Panc1 (cell line): ENCODE measurements at regions not wholly inside any gene's neighbourhood (a gene's known extent, or its start where the extent isn't known, plus 50 kb on each side); places are given as distances from the start of the nearest gene placed in this dataset.

Experiments
- ATAC-seq: fragments of 200-7000 bp; cut with Tn5 transposase; 2 replicates; pipeline ENCODE4 v1.9.1; 2020; ENCODE audit warnings: mild to moderate bottlenecking, moderate library complexity
- BruUV-seq: library from RNA; stranded (reverse); fragments of 400-500 nt; replicated peaks from 2 replicates; lab custom pipeline; 2021; lab: Mats Ljungman, UMichigan
- CTCF ChIA-PET: fragments of 300-600 bp; sonication (Branson Sonifier 250); formaldehyde crosslinking; loops from one replicate; lab custom pipeline; 2022; ENCODE audit warnings: antibody characterized with exemption; lab: Charles Lee
- POLR2A ChIA-PET: fragments of 300-600 bp; sonication (Branson Sonifier 250); formaldehyde crosslinking; loops from one replicate; lab custom pipeline; 2022; ENCODE audit warnings: antibody characterized with exemption; lab: Charles Lee
- DNase-seq: peaks from one replicate; pipeline ENCODE4 v3.0.0-alpha.2; 2010; ENCODE audit warnings: low read depth, low spot score
- H3K27ac ChIP-seq: 2 replicates; pipeline ENCODE4 v1.5.1; 2011; ENCODE audit warnings: mild to moderate bottlenecking, low read length, inconsistent platforms
- H3K27me3 ChIP-seq: fragments of 200-500 bp; sonication (Bioruptor generic); 2 replicates; pipeline ENCODE4 v1.6.0; 2014; ENCODE audit warnings: low read length, inconsistent platforms; ENCODE audit not compliant: control insufficient read depth, insufficient read depth
- H3K36me3 ChIP-seq: fragments of 200-500 bp; sonication (Bioruptor generic); 2 replicates; pipeline ENCODE4 v1.5.1; 2014; ENCODE audit warnings: inconsistent platforms, mild to moderate bottlenecking, low read length, moderate library complexity; ENCODE audit not compliant: control insufficient read depth, insufficient read depth
- H3K4me1 ChIP-seq: 2 replicates; pipeline ENCODE4 v1.5.1; 2011; ENCODE audit warnings: inconsistent platforms, mild to moderate bottlenecking, low read length, moderate library complexity; ENCODE audit not compliant: control insufficient read depth, insufficient read depth
- H3K4me3 ChIP-seq, 2 experiments: 2 replicates each; pipeline ENCODE4 v1.5.1; 2011 to 2012; ENCODE audit warnings: low read depth in 2 of 2, low read length in 2 of 2, mild to moderate bottlenecking in 2 of 2, inconsistent platforms in 1 of 2, moderate library complexity in 1 of 2
- H3K9me3 ChIP-seq: fragments of 200-500 bp; sonication (Bioruptor generic); 2 replicates; pipeline ENCODE4 v1.5.1; 2014; ENCODE audit warnings: low read depth, mild to moderate bottlenecking, inconsistent platforms, low read length, moderate library complexity; ENCODE audit not compliant: control insufficient read depth, insufficient read depth
- POLR2AphosphoS5 ChIP-seq: IDR thresholded peaks from 2 replicates; pipeline ENCODE4 v1.6.1; 2012; ENCODE audit warnings: mild to moderate bottlenecking, low read depth, low read length, moderate library complexity
- SIN3A ChIP-seq: IDR thresholded peaks from 2 replicates; pipeline ENCODE4 v1.6.1; 2012; ENCODE audit warnings: low read depth, mild to moderate bottlenecking, low read length, moderate library complexity, borderline replicate concordance; ENCODE audit not compliant: insufficient read depth
- TCF7L2 ChIP-seq: IDR thresholded peaks from 2 replicates; pipeline ENCODE4 v1.6.1; 2011; ENCODE audit warnings: mild to moderate bottlenecking, low read depth, low read length, inconsistent platforms
- in situ Hi-C: cut with HindIII; loops from 2 replicates; pipeline ENCODE4 v1.10.0; 2016; ENCODE audit warnings: low sequenced_read_pairs, low pct_unique_long_range_greater_than_20kb
- intact Hi-C: fragments of 100-400 bp; cut with micrococcal nuclease; formaldehyde crosslinking; loops from one replicate; pipeline ENCODE4 v1.10.0; 2022; ENCODE audit not compliant: unreplicated experiment
- TF ChIP-seq, protein P1 (sequence below): fragments of 450-650 bp; IDR thresholded peaks from 2 replicates; pipeline ENCODE4 v1.5.1; 2017; ENCODE audit warnings: mild to moderate bottlenecking
- TF ChIP-seq, protein P2 (sequence below), 2 experiments: IDR thresholded peaks; 2 replicates each; pipeline ENCODE4 v1.6.1; 2011 to 2012; ENCODE audit warnings: low read depth in 2 of 2, control low read depth in 1 of 2, low read length in 1 of 2, mild to moderate bottlenecking in 1 of 2, moderate library complexity in 1 of 2; ENCODE audit not compliant: insufficient read depth in 1 of 2

DNA sequence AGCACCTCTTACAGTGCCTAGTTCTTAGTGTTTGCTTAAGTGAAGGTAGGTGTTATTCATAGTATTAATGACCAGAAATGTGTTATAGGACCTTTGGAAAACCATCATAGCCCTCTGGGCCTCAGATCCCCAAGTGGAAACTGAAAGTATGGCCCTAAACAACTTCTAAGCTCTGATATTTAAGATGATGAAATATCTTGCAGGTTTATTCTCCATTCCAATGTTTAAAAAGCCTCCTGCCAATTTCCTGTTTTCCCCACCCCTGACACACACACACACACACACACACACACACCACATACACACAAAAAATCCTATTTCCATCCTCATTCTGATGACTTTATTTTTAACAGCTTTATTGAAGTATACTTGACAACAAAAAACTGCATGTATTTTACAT, 108.2 kb downstream of the DIRAS3 start:
- H3K4me3 ChIP-seq = no peak overlapping the region
- no peaks in the 10 kb centered on the region for H3K4me1 ChIP-seq
- no peaks in the 10 kb centered on the region for H3K36me3 ChIP-seq
- DNase-seq = no peak
- in situ Hi-C loops = no loop called here
- no peak for ATAC-seq
- no peak overlapping the region for H3K27ac ChIP-seq
- no TSS peak for BruUV-seq
- TF ChIP-seq, protein P1, sequence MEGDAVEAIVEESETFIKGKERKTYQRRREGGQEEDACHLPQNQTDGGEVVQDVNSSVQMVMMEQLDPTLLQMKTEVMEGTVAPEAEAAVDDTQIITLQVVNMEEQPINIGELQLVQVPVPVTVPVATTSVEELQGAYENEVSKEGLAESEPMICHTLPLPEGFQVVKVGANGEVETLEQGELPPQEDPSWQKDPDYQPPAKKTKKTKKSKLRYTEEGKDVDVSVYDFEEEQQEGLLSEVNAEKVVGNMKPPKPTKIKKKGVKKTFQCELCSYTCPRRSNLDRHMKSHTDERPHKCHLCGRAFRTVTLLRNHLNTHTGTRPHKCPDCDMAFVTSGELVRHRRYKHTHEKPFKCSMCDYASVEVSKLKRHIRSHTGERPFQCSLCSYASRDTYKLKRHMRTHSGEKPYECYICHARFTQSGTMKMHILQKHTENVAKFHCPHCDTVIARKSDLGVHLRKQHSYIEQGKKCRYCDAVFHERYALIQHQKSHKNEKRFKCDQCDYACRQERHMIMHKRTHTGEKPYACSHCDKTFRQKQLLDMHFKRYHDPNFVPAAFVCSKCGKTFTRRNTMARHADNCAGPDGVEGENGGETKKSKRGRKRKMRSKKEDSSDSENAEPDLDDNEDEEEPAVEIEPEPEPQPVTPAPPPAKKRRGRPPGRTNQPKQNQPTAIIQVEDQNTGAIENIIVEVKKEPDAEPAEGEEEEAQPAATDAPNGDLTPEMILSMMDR = no peak
- no peak for TF ChIP-seq SIN3A
- TF ChIP-seq POLR2AphosphoS5 = no peak
- TF ChIP-seq, protein P2, sequence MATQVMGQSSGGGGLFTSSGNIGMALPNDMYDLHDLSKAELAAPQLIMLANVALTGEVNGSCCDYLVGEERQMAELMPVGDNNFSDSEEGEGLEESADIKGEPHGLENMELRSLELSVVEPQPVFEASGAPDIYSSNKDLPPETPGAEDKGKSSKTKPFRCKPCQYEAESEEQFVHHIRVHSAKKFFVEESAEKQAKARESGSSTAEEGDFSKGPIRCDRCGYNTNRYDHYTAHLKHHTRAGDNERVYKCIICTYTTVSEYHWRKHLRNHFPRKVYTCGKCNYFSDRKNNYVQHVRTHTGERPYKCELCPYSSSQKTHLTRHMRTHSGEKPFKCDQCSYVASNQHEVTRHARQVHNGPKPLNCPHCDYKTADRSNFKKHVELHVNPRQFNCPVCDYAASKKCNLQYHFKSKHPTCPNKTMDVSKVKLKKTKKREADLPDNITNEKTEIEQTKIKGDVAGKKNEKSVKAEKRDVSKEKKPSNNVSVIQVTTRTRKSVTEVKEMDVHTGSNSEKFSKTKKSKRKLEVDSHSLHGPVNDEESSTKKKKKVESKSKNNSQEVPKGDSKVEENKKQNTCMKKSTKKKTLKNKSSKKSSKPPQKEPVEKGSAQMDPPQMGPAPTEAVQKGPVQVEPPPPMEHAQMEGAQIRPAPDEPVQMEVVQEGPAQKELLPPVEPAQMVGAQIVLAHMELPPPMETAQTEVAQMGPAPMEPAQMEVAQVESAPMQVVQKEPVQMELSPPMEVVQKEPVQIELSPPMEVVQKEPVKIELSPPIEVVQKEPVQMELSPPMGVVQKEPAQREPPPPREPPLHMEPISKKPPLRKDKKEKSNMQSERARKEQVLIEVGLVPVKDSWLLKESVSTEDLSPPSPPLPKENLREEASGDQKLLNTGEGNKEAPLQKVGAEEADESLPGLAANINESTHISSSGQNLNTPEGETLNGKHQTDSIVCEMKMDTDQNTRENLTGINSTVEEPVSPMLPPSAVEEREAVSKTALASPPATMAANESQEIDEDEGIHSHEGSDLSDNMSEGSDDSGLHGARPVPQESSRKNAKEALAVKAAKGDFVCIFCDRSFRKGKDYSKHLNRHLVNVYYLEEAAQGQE (IDR thresholded peaks at IDR 0.05; ENCODE audit: insufficient read depth in 1 of 2, low read depth in 2 of 2, low read length in 1 of 2) = no peak
- TF ChIP-seq TCF7L2 = no peak
- H3K9me3 ChIP-seq = no peaks in the 10 kb centered on the region
- no peaks in the 10 kb centered on the region for H3K27me3 ChIP-seq
- CTCF ChIA-PET = interaction anchor here (0.6 kb wide), 2 partner anchors 441 to 631 kb away, joined by 3 to 4 read pairs; no protein-coding TSS in a partner anchor
- POLR2A ChIA-PET = interaction anchor here (0.6 kb wide), 1 partner anchor 21 kb away, joined by 3 read pairs; no protein-coding TSS in a partner anchor
- intact Hi-C loops = no loop called here

DNA sequence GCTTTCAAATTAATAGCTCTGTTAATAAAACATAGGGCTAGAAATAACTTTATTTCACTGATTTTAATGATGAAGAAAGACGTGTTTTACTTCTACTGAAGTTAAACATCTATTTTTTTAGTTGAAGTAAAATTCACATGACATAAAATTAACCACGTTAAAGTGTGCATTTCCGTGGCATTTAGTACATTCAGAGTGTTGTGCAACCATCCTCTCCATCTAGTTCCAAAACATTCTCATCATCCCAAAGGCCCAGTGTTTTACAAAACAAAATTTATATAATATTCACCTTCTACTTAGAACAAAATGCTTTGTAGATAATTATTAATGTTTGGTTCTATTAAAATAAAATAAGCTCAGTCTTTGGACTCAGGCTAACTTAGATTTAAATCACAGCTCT, 108.5 kb upstream of the GNG12 start:
- TF ChIP-seq POLR2AphosphoS5 (no peak), SIN3A (no peak), TCF7L2 (no peak)
- TF ChIP-seq, protein P2 (IDR thresholded peaks at IDR 0.05; ENCODE audit: insufficient read depth in 1 of 2, low read depth in 2 of 2, low read length in 1 of 2) = no peak
- TF ChIP-seq, protein P1 = no peak
- CTCF ChIA-PET = interaction anchor here (0.6 kb wide), 2 partner anchors 10 to 632 kb away, joined by 3 to 4 read pairs; no protein-coding TSS in a partner anchor

More for the DNA sequence above, 108.5 kb upstream of the GNG12 start:
- H3K27ac ChIP-seq = no peak overlapping the region
- H3K27me3 ChIP-seq = no peaks in the 10 kb centered on the region
- no TSS peak for BruUV-seq
- H3K4me3 ChIP-seq = no peak overlapping the region
- no peaks in the 10 kb centered on the region for H3K9me3 ChIP-seq
- in situ Hi-C loops (no loop called here), intact Hi-C loops (no loop called here)
- POLR2A ChIA-PET = interaction anchor here (0.6 kb wide), 1 partner anchor 20 kb away, joined by 3 read pairs; no protein-coding TSS in a partner anchor
- no peaks in the 10 kb centered on the region for H3K4me1 ChIP-seq
- H3K36me3 ChIP-seq = no peaks in the 10 kb centered on the region
- DNase-seq (no peak), ATAC-seq (no peak)
